ENCODE measurements at regions not wholly inside any gene's neighbourhood (a gene's known extent, or its start where the extent isn't known, plus 50 kb on each side); places are given as distances from the start of the nearest gene placed in this dataset.

DNA sequence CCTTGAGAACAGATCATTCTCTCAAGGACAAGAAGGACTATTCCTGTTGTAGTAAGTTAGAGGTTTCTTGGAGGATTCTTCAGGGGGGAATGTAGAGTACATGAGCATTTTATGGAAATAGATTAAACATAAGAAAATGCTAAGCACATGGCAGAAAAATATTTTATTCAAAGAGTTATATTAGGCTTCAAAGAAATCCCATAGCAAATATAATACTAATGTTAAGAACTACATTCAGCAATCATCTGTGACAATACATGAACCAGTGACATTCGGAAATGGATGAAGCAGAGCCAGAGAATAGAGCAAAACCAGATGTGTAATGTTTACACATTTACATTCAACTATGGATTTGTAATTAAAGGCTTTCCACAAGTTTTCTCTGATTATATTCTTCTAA, 288.6 kb downstream of the NAF1 start:
- TF ChIP-seq POLR2A (IDR thresholded peaks at IDR 0.05), result no peak
- TF ChIP-seq, protein P1, sequence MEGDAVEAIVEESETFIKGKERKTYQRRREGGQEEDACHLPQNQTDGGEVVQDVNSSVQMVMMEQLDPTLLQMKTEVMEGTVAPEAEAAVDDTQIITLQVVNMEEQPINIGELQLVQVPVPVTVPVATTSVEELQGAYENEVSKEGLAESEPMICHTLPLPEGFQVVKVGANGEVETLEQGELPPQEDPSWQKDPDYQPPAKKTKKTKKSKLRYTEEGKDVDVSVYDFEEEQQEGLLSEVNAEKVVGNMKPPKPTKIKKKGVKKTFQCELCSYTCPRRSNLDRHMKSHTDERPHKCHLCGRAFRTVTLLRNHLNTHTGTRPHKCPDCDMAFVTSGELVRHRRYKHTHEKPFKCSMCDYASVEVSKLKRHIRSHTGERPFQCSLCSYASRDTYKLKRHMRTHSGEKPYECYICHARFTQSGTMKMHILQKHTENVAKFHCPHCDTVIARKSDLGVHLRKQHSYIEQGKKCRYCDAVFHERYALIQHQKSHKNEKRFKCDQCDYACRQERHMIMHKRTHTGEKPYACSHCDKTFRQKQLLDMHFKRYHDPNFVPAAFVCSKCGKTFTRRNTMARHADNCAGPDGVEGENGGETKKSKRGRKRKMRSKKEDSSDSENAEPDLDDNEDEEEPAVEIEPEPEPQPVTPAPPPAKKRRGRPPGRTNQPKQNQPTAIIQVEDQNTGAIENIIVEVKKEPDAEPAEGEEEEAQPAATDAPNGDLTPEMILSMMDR (IDR thresholded peaks at IDR 0.05), result no peak
- intact Hi-C loops (cut with DNase I; ENCODE audit: low total_unique reads), result no loop called here
- Histone ChIP-seq H3K4me1 (no peaks in the 10 kb centered on the region), H3K27ac (no peak overlapping the region), H3K36me3 (no peaks in the 10 kb centered on the region), H3K9me3 (no peaks in the 10 kb centered on the region), H3K4me3 (no peak overlapping the region), H3K27me3 (no peaks in the 10 kb centered on the region)
- DNase-seq, result no peak

DNA sequence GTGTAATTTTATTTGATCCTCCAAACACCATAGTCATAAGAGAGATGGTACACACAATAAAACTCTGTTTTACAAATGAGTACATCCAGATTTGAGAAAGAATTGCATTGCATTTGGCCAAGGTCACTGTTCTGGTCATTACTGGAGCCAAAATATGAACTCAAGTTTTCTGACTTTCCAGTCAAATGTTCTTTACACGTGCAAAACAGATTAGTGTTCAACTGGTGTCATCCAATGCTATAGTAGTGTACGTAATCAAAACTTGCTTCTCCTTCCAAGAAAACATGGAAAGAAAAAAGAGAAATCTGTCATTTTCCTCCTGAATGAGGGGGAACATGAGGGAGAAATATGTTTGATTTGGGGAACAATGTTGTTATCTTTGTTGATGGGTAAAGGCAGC, 291.9 kb downstream of the NAF1 start:
- no peaks in the 10 kb centered on the region for H3K27me3 ChIP-seq
- H3K27ac ChIP-seq, result no peak overlapping the region
- no peaks in the 10 kb centered on the region for H3K36me3 ChIP-seq
- no peak for TF ChIP-seq POLR2A (IDR thresholded peaks at IDR 0.05)
- TF ChIP-seq, protein P1 (IDR thresholded peaks at IDR 0.05), result no peak
- intact Hi-C loops (cut with DNase I; ENCODE audit: low total_unique reads), result no loop called here
- no peaks in the 10 kb centered on the region for H3K4me1 ChIP-seq
- no peak for DNase-seq
- H3K9me3 ChIP-seq, result no peaks in the 10 kb centered on the region
- H3K4me3 ChIP-seq, result no peak overlapping the region

DNA sequence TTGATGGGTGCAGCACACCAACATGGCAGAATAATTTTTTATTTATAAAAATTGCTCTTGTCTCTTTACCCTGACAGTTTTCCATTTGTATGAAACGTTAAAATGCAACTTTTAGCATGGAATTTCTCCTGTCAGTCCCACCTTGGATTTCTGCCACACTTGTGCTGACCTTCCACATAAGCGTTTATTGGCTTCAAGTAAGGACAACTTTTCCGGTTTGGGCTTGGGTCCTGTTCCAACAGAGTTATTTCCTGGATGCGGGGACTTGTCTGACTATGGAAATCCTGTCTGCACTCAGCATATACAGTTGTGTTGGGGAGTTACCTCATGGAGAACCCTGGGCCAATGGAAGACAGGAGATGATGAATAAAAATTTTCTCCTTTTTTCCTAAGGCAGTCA, 294.7 kb downstream of the NAF1 start:
- H3K27ac ChIP-seq, result no peak overlapping the region
- DNase-seq, result no peak
- no peaks in the 10 kb centered on the region for H3K36me3 ChIP-seq
- TF ChIP-seq, protein P1 (IDR thresholded peaks at IDR 0.05), result no peak
- TF ChIP-seq POLR2A (IDR thresholded peaks at IDR 0.05), result no peak
- no peaks in the 10 kb centered on the region for H3K27me3 ChIP-seq
- intact Hi-C loops (cut with DNase I; ENCODE audit: low total_unique reads), result no loop called here
- H3K4me1 ChIP-seq, result no peaks in the 10 kb centered on the region
- no peak overlapping the region for H3K4me3 ChIP-seq
- no peaks in the 10 kb centered on the region for H3K9me3 ChIP-seq

DNA sequence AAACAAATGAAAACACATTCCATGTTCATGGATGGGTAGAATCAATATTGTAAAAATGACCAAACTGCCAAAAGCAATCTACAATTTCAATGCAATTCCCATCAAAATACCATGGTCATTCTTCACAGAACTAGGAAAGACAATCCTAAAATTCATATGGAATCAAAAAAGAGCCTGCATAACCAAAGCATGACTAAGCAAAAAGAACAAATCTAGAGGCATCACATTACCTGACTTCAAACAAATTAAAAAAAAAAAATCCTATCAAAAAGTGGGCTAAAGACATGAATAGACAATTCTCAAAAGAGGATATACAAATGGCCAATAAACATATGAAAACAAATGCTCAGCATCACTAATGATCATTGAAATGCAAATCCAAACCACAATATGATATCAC, 297.5 kb downstream of the NAF1 start:
- no peaks in the 10 kb centered on the region for H3K9me3 ChIP-seq
- H3K4me3 ChIP-seq, result no peak overlapping the region
- no peaks in the 10 kb centered on the region for H3K27me3 ChIP-seq
- no peaks in the 10 kb centered on the region for H3K36me3 ChIP-seq
- no peak for DNase-seq
- TF ChIP-seq POLR2A (IDR thresholded peaks at IDR 0.05), result no peak
- TF ChIP-seq, protein P1 (IDR thresholded peaks at IDR 0.05), result no peak
- no peak overlapping the region for H3K27ac ChIP-seq
- H3K4me1 ChIP-seq, result no peaks in the 10 kb centered on the region
- intact Hi-C loops (cut with DNase I; ENCODE audit: low total_unique reads), result no loop called here

DNA sequence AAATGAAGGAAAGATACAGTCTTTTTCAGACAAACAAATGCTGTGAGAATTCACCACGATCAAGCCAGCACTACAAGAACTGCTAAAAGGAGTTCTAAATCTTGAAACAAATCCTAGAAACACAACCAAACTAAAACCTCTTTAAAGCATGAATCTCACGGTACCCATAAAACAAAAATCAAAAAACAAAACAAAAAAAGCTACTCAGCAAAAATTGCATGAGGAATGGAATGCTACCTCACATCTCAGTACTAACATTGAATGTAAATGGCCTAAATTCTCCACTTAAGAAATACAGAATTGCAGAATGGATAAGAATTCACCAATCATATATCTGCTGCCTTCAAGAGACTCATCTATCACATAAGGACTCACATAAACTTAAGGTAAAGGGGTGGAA, 300.1 kb downstream of the NAF1 start:
- intact Hi-C loops (cut with DNase I; ENCODE audit: low total_unique reads), result no loop called here
- Histone ChIP-seq H3K4me3 (no peak overlapping the region), H3K27me3 (no peaks in the 10 kb centered on the region), H3K27ac (no peak overlapping the region), H3K36me3 (no peaks in the 10 kb centered on the region), H3K4me1 (no peaks in the 10 kb centered on the region), H3K9me3 (no peaks in the 10 kb centered on the region)
- no peak for DNase-seq
- TF ChIP-seq POLR2A (IDR thresholded peaks at IDR 0.05), result no peak
- TF ChIP-seq, protein P1 (IDR thresholded peaks at IDR 0.05), result no peak

All from uterus (tissue), 3 donors.